HG03108 (cell line): ENCODE measurements at regions not wholly inside any gene's neighbourhood (a gene's known extent, or its start where the extent isn't known, plus 50 kb on each side); places are given as distances from the start of the nearest gene placed in this dataset.

Experiments used
- ATAC-seq: cut with Tn5 transposase; IDR thresholded peaks from one replicate; pipeline ENCODE4 v1.9.1; 2021; ENCODE audit warnings: moderate library complexity; ENCODE audit not compliant: unreplicated experiment

- no peak for ATAC-seq
These were observed 420.1 kb downstream of the TBC1D4 start for GRCh38 chr13:75061909-75062308.

- no peak for ATAC-seq
These were observed 426.7 kb downstream of the TBC1D4 start for GRCh38 chr13:75055296-75055695.

- ATAC-seq = no peak
These were observed 429.4 kb downstream of the TBC1D4 start for GRCh38 chr13:75052616-75053015.

GRCh38 chr13:75050419-75051046 is 431.4 kb downstream of the TBC1D4 start:
- ATAC-seq = no peak

DNA sequence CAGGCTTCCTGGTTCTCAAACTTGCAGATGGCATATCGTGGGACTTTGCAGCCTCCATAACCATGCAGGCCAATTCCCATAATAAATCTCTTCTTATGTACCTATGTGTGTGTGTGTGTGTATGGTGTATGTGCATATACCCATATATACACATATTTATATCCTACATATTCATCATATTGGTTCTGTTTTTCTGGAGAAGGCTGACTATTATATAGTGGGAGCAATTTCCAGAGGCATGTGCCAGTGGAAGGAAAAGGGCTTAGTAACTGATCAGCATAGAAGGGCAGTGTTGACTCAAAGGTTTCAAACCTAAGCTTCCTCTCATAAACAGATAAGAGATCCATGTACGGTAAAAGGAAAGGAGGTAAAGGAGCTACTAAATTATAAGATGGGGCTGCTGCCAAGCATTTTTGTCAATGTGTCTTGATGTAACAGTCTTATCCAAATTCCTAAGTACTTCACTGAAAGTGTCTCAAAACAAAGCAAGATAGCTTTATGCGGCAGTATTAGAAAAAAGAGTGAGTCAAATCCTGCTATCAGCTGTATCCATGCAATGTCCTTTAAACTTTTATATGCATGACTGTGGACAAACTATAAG is 432.1 kb downstream of the TBC1D4 start:
- no peak for ATAC-seq

DNA sequence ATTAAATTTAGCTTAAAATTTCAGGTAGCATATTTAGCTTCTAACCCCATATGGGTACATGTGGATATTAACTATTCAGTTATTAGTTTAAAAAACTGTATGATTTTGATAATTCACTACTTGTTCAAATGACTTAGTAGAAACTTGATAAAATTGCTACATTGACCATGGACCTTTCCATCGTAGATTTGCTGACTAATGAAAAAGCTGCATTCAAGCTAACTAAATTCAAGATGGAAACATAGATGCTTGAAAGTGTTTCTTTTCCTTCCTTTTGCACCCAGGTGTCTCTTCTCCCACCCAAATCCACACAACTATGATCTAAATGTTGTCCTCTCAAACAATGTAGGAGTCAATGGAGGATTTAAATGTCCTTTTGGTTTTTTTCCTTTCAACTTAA is 439.2 kb downstream of the TBC1D4 start:
- ATAC-seq = no peak

- ATAC-seq = no peak
These were observed 443.4 kb downstream of the TBC1D4 start for GRCh38 chr13:75038393-75039113.

DNA sequence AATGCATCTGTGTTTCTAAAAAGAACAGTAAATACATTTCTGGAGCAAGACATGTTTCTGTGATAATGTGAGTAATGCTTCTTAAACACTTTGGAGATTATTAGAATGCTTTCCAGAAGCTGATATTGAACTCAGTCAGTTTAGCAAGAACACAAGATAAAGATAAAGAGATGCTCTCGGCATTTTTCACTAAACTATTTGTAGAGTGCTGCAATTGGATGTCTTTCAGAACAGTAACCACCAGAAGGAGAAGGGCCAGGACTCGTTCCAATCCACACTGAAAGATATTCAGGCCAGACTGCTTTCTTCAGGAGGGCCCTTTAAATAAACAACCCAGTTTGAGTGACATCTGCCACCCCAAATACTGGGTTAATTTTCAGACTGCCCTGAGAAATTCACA is 456.0 kb downstream of the TBC1D4 start:
- no peak for ATAC-seq

- no peak for ATAC-seq
These were observed 457.4 kb downstream of the TBC1D4 start for GRCh38 chr13:75024602-75025001.

DNA sequence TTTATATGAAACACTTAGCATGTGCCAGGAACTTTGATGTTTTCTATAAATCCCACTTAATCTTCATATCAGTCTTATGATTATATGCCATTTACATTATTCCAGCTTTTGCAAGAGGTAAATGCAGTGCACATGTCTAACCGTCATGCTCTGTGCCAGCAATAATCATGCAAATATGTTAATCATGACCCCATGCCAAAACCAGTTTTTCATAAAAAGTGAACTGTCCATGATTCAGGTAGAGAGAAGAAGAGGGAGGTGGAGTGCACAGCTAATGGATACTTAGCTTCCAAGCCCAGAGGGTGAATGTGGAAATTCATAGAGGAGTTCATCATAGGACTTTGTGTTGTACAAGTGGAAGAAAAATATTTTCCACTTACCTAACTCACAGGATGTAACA is 458.4 kb downstream of the TBC1D4 start:
- no peak for ATAC-seq

GRCh38 chr13:75021151-75021550 is 460.8 kb downstream of the TBC1D4 start:
- ATAC-seq = no peak

GRCh38 chr13:75016225-75016624 is 465.7 kb downstream of the TBC1D4 start:
- ATAC-seq = no peak

- ATAC-seq = no peak
These were observed 468.2 kb downstream of the TBC1D4 start for GRCh38 chr13:75013818-75014217.

GRCh38 chr13:75010941-75011340 is 471.0 kb downstream of the TBC1D4 start:
- ATAC-seq = no peak

GRCh38 chr13:75008926-75009325 is 473.0 kb downstream of the TBC1D4 start:
- ATAC-seq = no peak

- ATAC-seq = no peak
These were observed 491.0 kb downstream of the TBC1D4 start for GRCh38 chr13:74990992-74991391.

- ATAC-seq = no peak
These were observed 494.8 kb downstream of the TBC1D4 start for GRCh38 chr13:74987124-74987690.

DNA sequence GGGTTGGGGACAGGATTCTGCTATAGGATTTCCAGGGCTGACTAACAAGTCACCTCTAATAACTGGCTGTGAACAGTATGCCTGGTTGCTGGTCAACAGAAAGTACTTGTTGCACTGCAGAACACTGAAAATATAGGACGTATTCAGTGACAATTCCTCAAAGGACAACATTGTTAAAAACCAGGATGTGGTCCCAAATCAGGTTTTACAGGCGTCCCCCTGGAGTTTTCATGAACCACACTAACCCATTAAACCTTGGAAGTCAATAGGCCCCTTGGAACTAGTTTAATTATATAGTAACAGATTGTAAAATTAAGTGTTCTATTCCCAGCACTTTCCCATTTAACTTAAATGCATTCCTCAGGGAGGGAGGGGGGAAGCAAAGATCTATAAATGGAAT is 495.4 kb downstream of the TBC1D4 start:
- no peak for ATAC-seq

DNA sequence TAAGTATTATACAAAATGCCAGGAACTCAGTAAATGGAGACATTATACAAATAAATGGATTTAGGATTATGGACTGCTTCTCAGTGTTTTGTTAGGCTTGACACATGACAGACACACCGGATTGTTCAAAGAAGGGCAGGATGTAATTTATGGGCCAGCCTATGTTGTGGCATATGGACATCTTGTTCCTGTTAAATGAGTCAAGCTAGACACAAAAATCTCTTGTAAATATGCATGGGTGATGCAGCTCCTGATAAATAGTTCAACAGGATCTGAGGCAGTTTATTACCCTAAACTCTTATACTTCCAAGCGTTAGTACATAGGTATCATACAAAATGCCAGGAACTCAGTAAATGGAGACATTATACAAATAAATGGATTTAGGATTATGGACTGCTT is 502.3 kb downstream of the TBC1D4 start:
- no peak for ATAC-seq

DNA sequence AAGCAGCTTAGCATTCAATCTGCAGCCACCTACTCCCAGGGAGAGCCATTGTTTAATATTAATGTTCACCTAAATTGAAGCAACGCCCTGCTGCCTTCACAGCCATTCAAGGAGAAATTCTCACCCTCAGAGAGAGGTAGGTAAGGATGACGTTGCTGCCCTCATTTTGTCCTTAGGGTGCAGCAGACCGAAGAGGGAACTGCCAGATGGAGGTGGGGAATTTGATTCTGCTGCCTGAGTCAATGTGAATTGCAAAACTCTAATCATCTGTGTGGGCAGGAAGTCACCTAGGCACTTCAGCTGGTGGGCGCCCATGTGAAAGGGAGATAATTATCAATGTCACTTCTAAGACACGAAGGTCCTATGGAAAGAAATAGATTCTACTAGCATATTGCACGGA is 503.4 kb downstream of the TBC1D4 start:
- ATAC-seq = no peak

DNA sequence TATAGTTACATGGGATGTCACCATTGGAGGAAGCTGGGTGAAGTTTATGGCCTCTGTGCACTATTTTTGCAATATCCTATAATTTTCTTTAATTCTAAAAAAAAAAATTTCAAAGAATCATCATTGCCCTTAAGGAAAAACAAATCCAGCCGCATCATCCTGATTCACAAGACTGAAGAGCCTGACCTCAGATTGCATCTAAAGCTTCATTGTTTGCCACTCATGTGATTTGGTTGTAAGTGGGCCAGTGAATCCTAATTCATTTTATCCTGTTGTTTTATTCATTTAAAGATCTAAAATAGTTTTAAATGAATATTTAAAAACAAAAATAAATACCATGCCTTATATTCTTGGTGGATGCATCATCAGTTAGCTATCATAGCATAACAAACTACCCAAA is 504.5 kb downstream of the TBC1D4 start:
- no peak for ATAC-seq

- no peak for ATAC-seq
These were observed 506.9 kb downstream of the TBC1D4 start for GRCh38 chr13:74975111-74975510.
